Body of pancreas (tissue), 4 donors: ENCODE measurements at regions not wholly inside any gene's neighbourhood (a gene's known extent, or its start where the extent isn't known, plus 50 kb on each side); places are given as distances from the start of the nearest gene placed in this dataset.
"Not testable (repeated sequence)": the region's sequence is repeated elsewhere in the genome, so short reads cannot be mapped to it uniquely, and the experiment has no call there.

Experiments
- POLR2A ChIP-seq, 3 donors: fragments of 450-650 bp; IDR thresholded peaks; one replicate each; pipeline ENCODE4 v1.6.1; 2016; ENCODE audit warnings: antibody characterized with exemption in 3 of 3, mild to moderate bottlenecking in 2 of 3
- TF ChIP-seq, protein P1 (sequence below), 7 experiments: fragments of 450-650 bp in 4 of 7; fragments of 200-600 bp in 3 of 7; sonication (generic) in 3 of 7; IDR thresholded peaks; one replicate each; pipeline ENCODE4 v1.5.1; 2016 to 2019; ENCODE audit warnings: antibody characterized with exemption in 7 of 7

DNA sequence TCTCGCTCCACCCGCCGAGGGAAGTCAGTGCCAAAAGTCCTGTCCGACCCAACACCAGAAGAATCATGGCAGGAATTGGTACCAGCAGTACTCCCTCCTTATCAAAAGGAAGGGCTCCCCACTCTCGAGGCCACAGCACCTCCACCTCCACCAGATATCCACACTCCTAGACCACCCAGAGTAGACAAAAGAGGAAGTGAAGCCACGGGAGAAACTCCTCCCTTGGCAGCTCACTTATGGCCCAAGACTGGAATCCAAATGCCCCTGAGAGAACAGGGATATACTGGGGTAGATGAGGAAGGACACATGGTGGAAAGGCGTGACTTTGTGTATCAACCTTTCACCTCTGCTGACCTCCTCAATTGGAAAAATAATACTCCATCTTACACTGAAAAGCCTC is 363.7 kb upstream of the TCF4 start:
- TF ChIP-seq, protein P1, sequence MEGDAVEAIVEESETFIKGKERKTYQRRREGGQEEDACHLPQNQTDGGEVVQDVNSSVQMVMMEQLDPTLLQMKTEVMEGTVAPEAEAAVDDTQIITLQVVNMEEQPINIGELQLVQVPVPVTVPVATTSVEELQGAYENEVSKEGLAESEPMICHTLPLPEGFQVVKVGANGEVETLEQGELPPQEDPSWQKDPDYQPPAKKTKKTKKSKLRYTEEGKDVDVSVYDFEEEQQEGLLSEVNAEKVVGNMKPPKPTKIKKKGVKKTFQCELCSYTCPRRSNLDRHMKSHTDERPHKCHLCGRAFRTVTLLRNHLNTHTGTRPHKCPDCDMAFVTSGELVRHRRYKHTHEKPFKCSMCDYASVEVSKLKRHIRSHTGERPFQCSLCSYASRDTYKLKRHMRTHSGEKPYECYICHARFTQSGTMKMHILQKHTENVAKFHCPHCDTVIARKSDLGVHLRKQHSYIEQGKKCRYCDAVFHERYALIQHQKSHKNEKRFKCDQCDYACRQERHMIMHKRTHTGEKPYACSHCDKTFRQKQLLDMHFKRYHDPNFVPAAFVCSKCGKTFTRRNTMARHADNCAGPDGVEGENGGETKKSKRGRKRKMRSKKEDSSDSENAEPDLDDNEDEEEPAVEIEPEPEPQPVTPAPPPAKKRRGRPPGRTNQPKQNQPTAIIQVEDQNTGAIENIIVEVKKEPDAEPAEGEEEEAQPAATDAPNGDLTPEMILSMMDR (IDR thresholded peaks at IDR 0.05) = not testable (repeated sequence)
- not testable (repeated sequence) for TF ChIP-seq POLR2A (IDR thresholded peaks at IDR 0.05)
